Naive thymus-derived CD4-positive, alpha-beta T cell (primary cell): ENCODE measurements at regions not wholly inside any gene's neighbourhood (a gene's known extent, or its start where the extent isn't known, plus 50 kb on each side); places are given as distances from the start of the nearest gene placed in this dataset.
A peak's percentile ranks its signal among the peaks of the same experiment; 100 is the strongest.

Source experiments
- ATAC-seq: fragments of 150-1000 bp; cut with Tn5 transposase; 2 replicates; pipeline ENCODE4 v1.10.0; 2021; ENCODE audit warnings: mild to moderate bottlenecking, moderate library complexity
- CTCF ChIA-PET: fragments of 350-600 bp; sonication (Branson Sonifier 250); formaldehyde crosslinking; loops from one replicate; lab custom pipeline; 2021; ENCODE audit warnings: antibody characterized with exemption; lab: Charles Lee
- POLR2A ChIA-PET: fragments of 350-600 bp; sonication (Branson Sonifier 250); formaldehyde crosslinking; loops from one replicate; lab custom pipeline; 2021; ENCODE audit warnings: antibody characterized with exemption, inconsistent platforms; lab: Charles Lee
- DNase-seq, 9 donors: peaks; one replicate each; pipeline versions ENCODE4 v3.0.0 to v3.0.0-alpha.2; 2020 to 2022; ENCODE audit warnings: mixed read lengths in 1 of 9
- H3K27ac ChIP-seq: one replicate; pipeline ENCODE4 v1.7.0; 2013; ENCODE audit warnings: mild to moderate bottlenecking, low read depth, low read length, moderate library complexity
- H3K27me3 ChIP-seq, 2 donors: one replicate each; pipeline ENCODE4 v1.7.0; 2013; ENCODE audit warnings: low read length in 2 of 2, mild to moderate bottlenecking in 2 of 2, moderate library complexity in 2 of 2; ENCODE audit not compliant: control insufficient read depth in 2 of 2, insufficient read depth in 2 of 2
- H3K36me3 ChIP-seq, 3 experiments: 1 replicate in 2 of 3; 2 replicates in 1 of 3; pipeline ENCODE4 v1.7.0; 2013; ENCODE audit warnings: low read length in 3 of 3, mild to moderate bottlenecking in 3 of 3, moderate library complexity in 1 of 3; ENCODE audit not compliant: insufficient read depth in 3 of 3, control insufficient read depth in 2 of 3
- H3K4me1 ChIP-seq, 2 donors: one replicate each; pipeline ENCODE4 v1.7.0; 2013; ENCODE audit warnings: low read length in 2 of 2, mild to moderate bottlenecking in 2 of 2, moderate library complexity in 1 of 2; ENCODE audit not compliant: control insufficient read depth in 2 of 2, insufficient read depth in 2 of 2
- H3K4me3 ChIP-seq: 2 replicates; pipeline ENCODE4 v1.7.0; 2013; ENCODE audit warnings: mild to moderate bottlenecking, low read length
- H3K9me3 ChIP-seq, 3 experiments: 1 replicate in 2 of 3; 2 replicates in 1 of 3; pipeline ENCODE4 v1.7.0; 2013; ENCODE audit warnings: low read length in 3 of 3; ENCODE audit not compliant: control insufficient read depth in 2 of 3
- H3K27ac Mint-ChIP-seq, 9 donors: one replicate each; pipeline ENCODE4 v1.8.0; 2020 to 2022; ENCODE audit warnings: mixed read lengths in 9 of 9, mild to moderate bottlenecking in 8 of 9, moderate library complexity in 5 of 9, inconsistent platforms in 2 of 9
- H3K27me3 Mint-ChIP-seq, 5 donors: one replicate each; pipeline ENCODE4 v1.8.0; 2021 to 2022; ENCODE audit warnings: mixed read lengths in 5 of 5, mild to moderate bottlenecking in 1 of 5
- H3K36me3 Mint-ChIP-seq, 5 donors: one replicate each; pipeline ENCODE4 v1.8.0; 2020 to 2022; ENCODE audit warnings: mixed read lengths in 5 of 5, mild to moderate bottlenecking in 3 of 5, inconsistent platforms in 1 of 5
- H3K4me1 Mint-ChIP-seq, 7 donors: one replicate each; pipeline ENCODE4 v1.8.0; 2020 to 2022; ENCODE audit warnings: mixed read lengths in 7 of 7, mild to moderate bottlenecking in 3 of 7, inconsistent platforms in 1 of 7
- H3K4me3 Mint-ChIP-seq, 10 donors: one replicate each; pipeline ENCODE4 v1.8.0; 2020 to 2022; ENCODE audit warnings: mild to moderate bottlenecking in 10 of 10, mixed read lengths in 10 of 10, moderate library complexity in 6 of 10, inconsistent platforms in 2 of 10
- H3K9me3 Mint-ChIP-seq, 11 donors: one replicate each; pipeline ENCODE4 v1.8.0; 2020 to 2022; ENCODE audit warnings: mixed read lengths in 11 of 11, mild to moderate bottlenecking in 4 of 11, inconsistent platforms in 1 of 11, moderate library complexity in 1 of 11
- intact Hi-C, 2 donors: fragments of 100-400 bp; cut with micrococcal nuclease; formaldehyde crosslinking; loops; one replicate each; pipeline ENCODE4 v1.15.1; 2023

DNA sequence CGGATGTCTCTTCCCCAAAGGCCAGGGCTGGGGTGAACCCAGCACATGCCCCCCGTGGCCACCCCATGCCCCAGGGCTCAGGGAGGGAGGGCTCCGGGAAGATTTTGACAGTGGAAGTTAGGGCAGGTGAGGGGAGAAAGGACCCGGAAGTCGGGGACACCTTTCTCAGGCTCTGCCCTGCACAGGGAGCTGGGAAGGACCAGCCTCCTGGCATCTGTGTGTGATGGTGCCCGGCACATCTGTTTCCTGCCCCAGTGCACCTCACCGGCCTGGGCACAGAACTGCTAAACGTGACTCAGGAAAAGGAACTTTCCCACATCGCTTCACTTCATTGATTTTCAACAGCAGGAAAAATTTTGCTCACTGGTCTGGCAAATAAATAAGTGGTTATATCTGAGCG is 141.1 kb upstream of the AFDN start:
- H3K27me3 Mint-ChIP-seq = peaks cover 44 to 78% (median 52%) of the 10 kb centered on the region in 5 donors
- Histone ChIP-seq H3K4me3 (no peak overlapping the region), H3K9me3 (no peaks in the 10 kb centered on the region), H3K4me1 (no peaks in the 10 kb centered on the region), H3K36me3 (no peaks in the 10 kb centered on the region), H3K27ac (no peak overlapping the region), H3K27me3 (peaks cover 0 to 3% of the 10 kb centered on the region in 2 donors)
- H3K4me1 Mint-ChIP-seq = peaks cover 0 to 5% (median 3%) of the 10 kb centered on the region in 7 donors
- ChIA-PET CTCF (no interaction called here), POLR2A (no interaction called here)
- intact Hi-C loops = no loop called here
- H3K9me3 Mint-ChIP-seq = peaks cover 0 to 8% (median 0%) of the 10 kb centered on the region in 11 donors
- peak overlapping the region in 1 of 10 donors; percentile 21 for H3K4me3 Mint-ChIP-seq
- H3K27ac Mint-ChIP-seq = no peak overlapping the region
- ATAC-seq = no peak
- DNase-seq = no peak
- peaks cover 0 to 5% (median 0%) of the 10 kb centered on the region in 5 donors for H3K36me3 Mint-ChIP-seq

DNA sequence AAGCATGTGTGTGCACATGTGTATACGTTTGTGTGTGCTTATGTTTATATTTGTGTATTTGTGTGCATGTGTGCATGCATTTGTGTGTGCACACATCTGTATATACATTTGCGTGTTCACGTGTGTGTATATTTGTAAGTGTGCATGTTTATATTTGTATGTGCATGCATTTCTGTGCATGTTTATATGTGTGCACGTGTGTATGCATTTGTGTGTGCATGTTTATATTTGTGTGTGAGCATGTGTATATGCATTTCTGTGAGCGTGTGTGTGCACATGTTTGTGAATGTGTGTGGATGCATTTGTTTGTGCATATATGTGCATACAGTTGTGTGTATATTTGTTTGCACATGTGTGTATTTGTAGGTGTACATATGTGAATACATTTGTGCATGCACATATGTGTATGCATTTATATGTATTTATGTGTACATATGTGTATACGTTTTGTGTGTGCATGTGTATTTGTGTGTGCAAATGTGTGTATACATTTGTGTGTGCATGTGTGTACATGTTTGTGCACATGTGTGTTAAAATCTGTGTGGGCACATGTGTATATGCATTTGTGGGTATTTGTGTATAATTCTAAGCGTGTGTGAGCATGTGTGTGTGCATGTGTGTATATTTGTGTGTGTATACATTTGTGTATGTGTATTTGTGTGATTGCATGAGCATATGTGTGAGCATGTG is 140.4 kb upstream of the AFDN start:
- ChIA-PET POLR2A (no interaction called here), CTCF (no interaction called here)
- H3K9me3 Mint-ChIP-seq = peaks cover 0 to 8% (median 0%) of the 10 kb centered on the region in 11 donors
- H3K4me3 Mint-ChIP-seq = no peak overlapping the region
- Histone ChIP-seq H3K4me1 (no peaks in the 10 kb centered on the region), H3K9me3 (no peaks in the 10 kb centered on the region), H3K4me3 (no peak overlapping the region), H3K27me3 (peaks cover 0 to 3% of the 10 kb centered on the region in 2 donors), H3K27ac (no peak overlapping the region), H3K36me3 (no peaks in the 10 kb centered on the region)
- no peak overlapping the region for H3K27ac Mint-ChIP-seq
- intact Hi-C loops = no loop called here
- H3K4me1 Mint-ChIP-seq = peaks cover 0 to 5% (median 3%) of the 10 kb centered on the region in 7 donors
- no peak for ATAC-seq
- no peak for DNase-seq
- H3K36me3 Mint-ChIP-seq = peaks cover 0 to 5% (median 0%) of the 10 kb centered on the region in 5 donors
- H3K27me3 Mint-ChIP-seq = peaks cover 42 to 76% (median 52%) of the 10 kb centered on the region in 5 donors

DNA sequence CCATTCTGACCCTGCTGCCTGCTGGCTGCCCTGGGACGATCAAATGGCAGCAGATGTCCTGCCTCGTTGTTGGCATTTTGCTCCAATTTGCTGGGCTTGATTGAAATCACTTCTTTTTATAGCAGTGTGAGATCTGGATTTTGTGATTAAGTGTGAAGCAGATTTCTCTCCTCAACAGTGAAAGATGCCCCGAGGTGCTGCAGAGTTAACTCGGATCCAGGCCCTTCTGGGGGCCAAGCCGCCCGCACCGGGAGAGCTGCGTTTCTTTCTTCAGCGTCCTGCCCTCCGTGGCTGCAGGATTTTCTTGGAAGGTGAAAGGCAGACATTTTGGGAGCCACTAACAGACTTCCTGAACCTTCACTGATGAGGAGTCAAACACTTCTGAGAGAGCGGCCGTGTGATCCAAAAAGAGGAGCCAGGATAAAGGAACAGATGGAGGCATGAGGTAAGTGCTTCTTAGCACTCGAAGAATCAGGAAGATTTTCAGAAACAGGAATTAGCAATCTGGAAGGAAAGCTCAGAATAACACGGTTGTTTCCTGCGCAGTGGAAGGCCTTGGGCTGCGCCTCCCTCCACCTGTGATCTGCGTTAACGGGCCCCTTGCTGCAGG is 139.5 kb upstream of the AFDN start:
- ChIA-PET CTCF (no interaction called here), POLR2A (no interaction called here)
- no peak overlapping the region for H3K4me3 ChIP-seq
- peaks cover 0 to 3% of the 10 kb centered on the region in 2 donors for H3K27me3 ChIP-seq
- Mint-ChIP-seq H3K36me3 (no peaks in the 10 kb centered on the region), H3K9me3 (peaks cover 0 to 7% (median 0%) of the 10 kb centered on the region in 11 donors), H3K4me3 (no peak overlapping the region), H3K27me3 (peaks cover 36 to 76% (median 49%) of the 10 kb centered on the region in 5 donors), H3K4me1 (peaks cover 0 to 5% (median 3%) of the 10 kb centered on the region in 7 donors), H3K27ac (peak overlapping the region in 1 of 9 donors; percentile 57)
- intact Hi-C loops = no loop called here
- ATAC-seq (no peak), DNase-seq (no peak)
- no peak overlapping the region for H3K27ac ChIP-seq
- H3K9me3 ChIP-seq = no peaks in the 10 kb centered on the region
- no peaks in the 10 kb centered on the region for H3K36me3 ChIP-seq
- no peaks in the 10 kb centered on the region for H3K4me1 ChIP-seq

DNA sequence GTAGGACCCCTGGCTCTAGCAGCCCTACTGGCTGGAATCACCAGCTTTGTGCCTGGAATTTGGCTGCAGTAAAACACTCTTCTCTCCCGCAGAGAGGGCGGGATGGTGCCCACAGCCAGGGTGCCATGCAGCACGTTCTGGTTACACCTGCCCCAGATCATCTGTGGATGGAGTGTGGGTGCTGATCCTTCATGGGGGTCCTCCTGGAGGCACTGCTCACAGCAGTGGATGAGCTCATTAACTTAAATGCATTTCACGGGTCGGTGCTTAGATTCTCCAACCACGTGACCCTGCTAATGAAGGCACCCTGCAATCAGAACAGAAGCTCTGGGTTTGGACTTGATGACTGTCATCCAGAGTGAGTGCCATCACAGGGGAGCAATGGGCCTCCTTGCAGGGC is 138.6 kb upstream of the AFDN start:
- Mint-ChIP-seq H3K27me3 (peaks cover 27 to 74% (median 42%) of the 10 kb centered on the region in 5 donors), H3K36me3 (no peaks in the 10 kb centered on the region), H3K9me3 (peaks cover 0 to 7% (median 0%) of the 10 kb centered on the region in 11 donors), H3K4me3 (no peak overlapping the region), H3K27ac (no peak overlapping the region), H3K4me1 (peaks cover 0 to 5% (median 3%) of the 10 kb centered on the region in 7 donors)
- Histone ChIP-seq H3K36me3 (no peaks in the 10 kb centered on the region), H3K27ac (no peak overlapping the region), H3K9me3 (no peaks in the 10 kb centered on the region), H3K27me3 (no peaks in the 10 kb centered on the region), H3K4me1 (no peaks in the 10 kb centered on the region), H3K4me3 (no peak overlapping the region)
- no peak for DNase-seq
- no peak for ATAC-seq
- POLR2A ChIA-PET = no interaction called here
- CTCF ChIA-PET = no interaction called here
- intact Hi-C loops = no loop called here

DNA sequence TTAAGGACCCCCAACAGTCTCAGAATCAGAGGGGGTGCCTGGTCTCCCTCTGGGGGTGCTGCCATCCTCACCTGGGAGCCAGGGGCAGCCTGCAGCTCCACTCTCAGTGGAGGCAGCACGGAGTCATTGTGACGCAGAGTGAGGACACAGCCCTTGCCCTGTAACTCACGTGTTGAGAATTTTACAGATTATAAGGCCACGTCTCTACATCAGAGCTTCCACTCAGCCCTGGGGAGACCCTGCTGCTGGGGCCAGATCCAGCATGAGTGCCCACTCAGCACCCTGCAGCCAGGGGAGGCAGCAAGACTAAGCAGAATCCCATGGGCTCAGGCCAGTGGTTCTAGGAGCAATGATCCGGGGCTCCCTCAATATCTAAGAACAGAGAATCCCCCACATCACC is 137.4 kb upstream of the AFDN start:
- Histone ChIP-seq H3K27me3 (no peaks in the 10 kb centered on the region), H3K9me3 (no peaks in the 10 kb centered on the region), H3K36me3 (no peaks in the 10 kb centered on the region), H3K4me3 (no peak overlapping the region), H3K4me1 (no peaks in the 10 kb centered on the region), H3K27ac (no peak overlapping the region)
- intact Hi-C loops = no loop called here
- DNase-seq (no peak), ATAC-seq (no peak)
- H3K4me3 Mint-ChIP-seq = no peak overlapping the region
- POLR2A ChIA-PET = no interaction called here
- no peak overlapping the region for H3K27ac Mint-ChIP-seq
- peaks cover 0 to 5% (median 3%) of the 10 kb centered on the region in 7 donors for H3K4me1 Mint-ChIP-seq
- CTCF ChIA-PET = no interaction called here
- no peaks in the 10 kb centered on the region for H3K36me3 Mint-ChIP-seq
- peaks cover 0 to 6% (median 0%) of the 10 kb centered on the region in 11 donors for H3K9me3 Mint-ChIP-seq
- peaks cover 22 to 74% (median 37%) of the 10 kb centered on the region in 5 donors for H3K27me3 Mint-ChIP-seq

DNA sequence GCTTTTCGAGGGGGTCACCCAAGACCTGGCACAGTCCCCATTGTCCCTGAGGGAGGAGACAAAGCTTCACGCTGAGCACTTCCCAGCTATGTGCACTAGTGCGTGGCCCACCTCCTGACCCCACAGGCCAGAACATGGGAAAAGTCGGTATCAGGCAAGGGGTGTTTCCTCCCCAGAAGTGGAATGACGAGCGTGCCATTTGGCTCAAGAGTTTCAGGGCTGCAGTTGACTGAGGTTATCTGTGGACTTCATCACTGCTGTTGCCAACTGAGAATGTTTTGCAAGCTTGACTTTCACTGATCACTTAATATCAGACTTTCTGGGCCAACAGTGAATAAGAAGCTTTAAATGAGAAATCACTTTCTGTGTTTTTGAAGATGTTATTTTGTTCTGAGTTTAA is 137.0 kb upstream of the AFDN start:
- no peak for ATAC-seq
- CTCF ChIA-PET = interaction anchor here (1.1 kb wide), 1 partner anchor 9 kb away, joined by 3 read pairs; no protein-coding TSS in a partner anchor
- intact Hi-C loops = no loop called here

More for the DNA sequence above, 137.0 kb upstream of the AFDN start:
- Histone ChIP-seq H3K4me3 (no peak overlapping the region), H3K9me3 (no peaks in the 10 kb centered on the region), H3K27ac (no peak overlapping the region), H3K4me1 (no peaks in the 10 kb centered on the region), H3K36me3 (no peaks in the 10 kb centered on the region), H3K27me3 (no peaks in the 10 kb centered on the region)
- Mint-ChIP-seq H3K9me3 (peaks cover 0 to 6% (median 0%) of the 10 kb centered on the region in 11 donors), H3K27me3 (peaks cover 23 to 75% (median 36%) of the 10 kb centered on the region in 5 donors), H3K36me3 (peaks cover 0 to 2% (median 0%) of the 10 kb centered on the region in 5 donors), H3K27ac (no peak overlapping the region), H3K4me3 (no peak overlapping the region), H3K4me1 (peaks cover 0 to 5% (median 3%) of the 10 kb centered on the region in 7 donors)
- POLR2A ChIA-PET = no interaction called here
- no peak for DNase-seq
